ENCODE measurements at regions not wholly inside any gene's neighbourhood (a gene's known extent, or its start where the extent isn't known, plus 50 kb on each side); places are given as distances from the start of the nearest gene placed in this dataset.
"Not testable (repeated sequence)": the region's sequence is repeated elsewhere in the genome, so short reads cannot be mapped to it uniquely, and the experiment has no call there.

- not testable (repeated sequence) for H3K4me3 Mint-ChIP-seq; DNase-seq (ENCODE audit: low spot score in 2 of 2, unreplicated experiment in 2 of 2); H3K27ac Mint-ChIP-seq; H3K4me1 Mint-ChIP-seq; H3K36me3 Mint-ChIP-seq; H3K9me3 Mint-ChIP-seq
- H3K27me3 Mint-ChIP-seq (ENCODE audit: low read depth): peaks cover 21% of the 10 kb centered on the region
Observed at GRCh38 chr7:5121256-5121655, 68.8 kb upstream of the WIPI2 start.

- H3K27me3 Mint-ChIP-seq (ENCODE audit: low read depth): peaks cover 28% of the 10 kb centered on the region
- not testable (repeated sequence) for H3K9me3 Mint-ChIP-seq; H3K27ac Mint-ChIP-seq; DNase-seq (ENCODE audit: low spot score in 2 of 2, unreplicated experiment in 2 of 2); H3K36me3 Mint-ChIP-seq; H3K4me1 Mint-ChIP-seq; H3K4me3 Mint-ChIP-seq
Observed at GRCh38 chr7:5131238-5131637, 58.8 kb upstream of the WIPI2 start.

- no peak for DNase-seq (ENCODE audit: low spot score in 2 of 2, unreplicated experiment in 2 of 2)
- Mint-ChIP-seq H3K4me3 (no peak overlapping the region), H3K9me3 (no peaks in the 10 kb centered on the region), H3K27ac (no peak overlapping the region), H3K36me3 (no peaks in the 10 kb centered on the region), H3K27me3 (ENCODE audit: low read depth) (peaks cover 26% of the 10 kb centered on the region), H3K4me1 (no peaks in the 10 kb centered on the region)
- no peak for TF ChIP-seq CTCF (IDR thresholded peaks at IDR 0.05; ENCODE audit: unreplicated experiment)
Observed at GRCh38 chr7:5132539-5132938, 57.5 kb upstream of the WIPI2 start.

- Mint-ChIP-seq H3K9me3 (no peaks in the 10 kb centered on the region), H3K36me3 (no peaks in the 10 kb centered on the region), H3K4me3 (no peak overlapping the region), H3K27me3 (ENCODE audit: low read depth) (peaks cover 23% of the 10 kb centered on the region), H3K4me1 (no peaks in the 10 kb centered on the region), H3K27ac (no peak overlapping the region)
- TF ChIP-seq CTCF (IDR thresholded peaks at IDR 0.05; ENCODE audit: unreplicated experiment): peak; percentile 37
- no peak for DNase-seq (ENCODE audit: low spot score in 2 of 2, unreplicated experiment in 2 of 2)
Observed at GRCh38 chr7:5139998-5140397, 50.0 kb upstream of the WIPI2 start.
